GM18505 (cell line): ENCODE measurements at regions not wholly inside any gene's neighbourhood (a gene's known extent, or its start where the extent isn't known, plus 50 kb on each side); places are given as distances from the start of the nearest gene placed in this dataset.

Experiments used
- ATAC-seq: cut with Tn5 transposase; IDR thresholded peaks from one replicate; pipeline ENCODE4 v1.9.1; 2021; ENCODE audit not compliant: unreplicated experiment
- POLR2A ChIP-seq: IDR thresholded peaks from 4 replicates; pipeline ENCODE4 v1.6.1; 2011; ENCODE audit warnings: borderline replicate concordance; ENCODE audit not compliant: insufficient read depth, insufficient read length; ENCODE audit errors: extremely low read depth

DNA sequence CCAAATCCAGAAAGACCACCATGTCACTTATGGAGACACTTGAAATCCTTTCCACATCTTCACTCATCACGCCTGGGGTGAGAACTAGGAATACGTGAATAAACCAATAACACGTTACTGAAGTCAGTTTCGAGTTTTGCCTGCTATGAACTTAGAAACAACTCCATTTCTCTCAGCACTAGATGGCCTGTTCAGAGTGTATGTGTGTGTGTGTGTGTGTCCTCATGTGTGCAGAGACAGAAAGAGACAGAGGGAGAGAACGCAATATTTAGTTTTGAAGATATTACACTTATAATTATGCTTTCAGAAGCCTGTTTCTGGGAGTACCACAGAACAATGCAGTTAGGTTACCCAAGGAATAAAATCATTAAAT, 81.2 kb upstream of the CCN6 start:
- no peak for TF ChIP-seq POLR2A
- no peak for ATAC-seq

DNA sequence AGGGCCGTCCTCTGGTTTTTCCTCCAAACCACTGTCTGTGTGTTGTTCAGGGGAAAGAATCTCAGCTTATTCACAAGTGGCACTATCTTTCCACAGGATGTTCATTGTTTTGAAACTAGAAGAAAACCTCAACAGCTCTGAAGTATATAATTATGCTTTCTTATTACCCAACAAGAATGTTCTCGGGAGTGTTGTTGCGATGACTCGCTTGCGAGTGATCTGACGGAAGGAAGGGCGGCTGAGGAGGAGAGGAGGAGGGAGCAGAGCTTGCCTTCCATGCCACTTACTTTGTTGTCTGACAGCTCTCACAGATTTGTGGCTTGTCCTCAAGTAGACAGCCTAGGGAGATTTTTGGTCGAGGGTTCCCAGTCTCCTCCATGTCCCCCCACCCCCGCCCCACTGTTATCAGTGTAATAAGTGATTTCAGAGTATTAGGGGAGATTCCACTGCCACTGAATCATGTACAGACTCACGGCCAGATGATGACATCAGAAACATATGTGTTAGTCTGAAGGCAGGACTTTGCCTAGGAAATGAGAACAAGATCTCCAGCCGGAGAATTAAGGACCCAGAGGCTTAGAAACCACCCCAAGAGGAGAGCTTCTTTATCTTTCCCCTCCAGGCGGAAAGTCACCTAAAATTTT, 80.7 kb upstream of the CCN6 start:
- ATAC-seq = no peak
- no peak for TF ChIP-seq POLR2A

DNA sequence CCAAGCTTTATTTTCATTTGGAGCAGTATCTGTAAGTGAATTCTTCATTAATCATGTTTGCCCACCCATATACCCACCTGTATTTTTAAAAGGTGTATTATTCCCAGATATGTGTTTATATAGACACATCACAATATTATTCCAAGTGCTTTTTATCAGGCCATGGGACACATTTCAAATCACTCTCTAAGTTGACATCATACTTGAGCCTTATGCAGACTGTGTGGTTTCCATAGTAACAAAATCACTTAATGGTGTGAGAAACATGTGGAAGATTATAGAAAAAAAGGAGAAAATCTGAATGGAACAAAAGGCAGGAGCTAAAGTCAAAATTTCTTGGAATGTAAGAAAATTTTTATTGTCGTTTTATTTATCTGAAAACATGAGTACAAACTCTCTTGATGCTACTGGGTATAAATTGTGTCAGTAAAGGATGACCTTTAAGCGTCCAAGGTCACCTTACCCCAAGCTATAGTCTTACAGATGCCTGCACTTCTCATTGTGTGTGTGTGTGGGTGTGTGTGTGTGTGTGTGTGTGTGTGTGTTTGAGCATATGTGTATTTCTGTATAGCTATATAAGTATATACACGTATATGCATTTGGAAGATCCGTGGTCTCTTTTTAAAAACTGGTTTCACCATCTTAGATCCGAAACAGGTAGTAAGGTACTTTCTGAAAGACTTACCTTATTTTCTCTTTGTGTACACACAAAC, 79.8 kb upstream of the CCN6 start:
- TF ChIP-seq POLR2A = no peak
- no peak for ATAC-seq

DNA sequence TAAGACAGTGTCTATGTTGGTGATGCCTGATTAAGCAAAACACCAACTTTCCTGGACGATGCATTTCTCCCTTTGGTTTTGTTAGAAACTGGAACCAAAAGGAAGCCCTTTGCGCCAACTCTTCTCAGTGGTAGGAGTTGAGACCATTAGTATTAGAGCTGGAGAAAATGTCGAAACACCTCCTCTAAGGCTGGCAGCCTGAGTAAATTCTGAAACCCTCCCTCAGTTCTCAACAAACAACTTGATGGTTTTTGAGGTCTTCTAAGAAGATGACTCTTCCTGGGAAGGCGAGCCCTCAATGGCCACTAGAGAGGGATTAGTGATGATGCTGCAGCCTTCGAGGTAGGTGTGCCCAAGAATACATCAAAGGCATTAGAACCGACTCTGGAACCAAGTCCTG, 78.4 kb upstream of the CCN6 start:
- no peak for TF ChIP-seq POLR2A
- ATAC-seq = no peak

DNA sequence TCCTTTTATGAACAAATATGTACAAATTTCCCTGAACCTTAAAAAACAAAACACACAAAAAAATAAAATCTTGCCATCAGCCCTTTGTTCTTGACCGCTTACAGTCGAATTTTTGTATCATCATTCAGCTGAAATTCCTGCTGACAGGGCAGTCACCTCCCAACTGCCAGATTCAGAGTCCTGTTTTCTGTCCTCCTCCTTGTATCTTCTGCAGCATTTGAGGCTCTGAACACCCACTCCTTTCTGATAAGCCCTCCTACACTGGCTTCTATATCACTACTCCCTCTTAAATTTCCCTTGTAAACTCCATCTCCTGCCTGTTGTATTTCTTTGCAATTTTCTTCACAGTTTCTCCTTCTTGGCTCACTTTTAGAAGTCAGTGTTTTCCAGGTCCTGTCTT, 77.8 kb upstream of the CCN6 start:
- no peak for TF ChIP-seq POLR2A
- no peak for ATAC-seq

DNA sequence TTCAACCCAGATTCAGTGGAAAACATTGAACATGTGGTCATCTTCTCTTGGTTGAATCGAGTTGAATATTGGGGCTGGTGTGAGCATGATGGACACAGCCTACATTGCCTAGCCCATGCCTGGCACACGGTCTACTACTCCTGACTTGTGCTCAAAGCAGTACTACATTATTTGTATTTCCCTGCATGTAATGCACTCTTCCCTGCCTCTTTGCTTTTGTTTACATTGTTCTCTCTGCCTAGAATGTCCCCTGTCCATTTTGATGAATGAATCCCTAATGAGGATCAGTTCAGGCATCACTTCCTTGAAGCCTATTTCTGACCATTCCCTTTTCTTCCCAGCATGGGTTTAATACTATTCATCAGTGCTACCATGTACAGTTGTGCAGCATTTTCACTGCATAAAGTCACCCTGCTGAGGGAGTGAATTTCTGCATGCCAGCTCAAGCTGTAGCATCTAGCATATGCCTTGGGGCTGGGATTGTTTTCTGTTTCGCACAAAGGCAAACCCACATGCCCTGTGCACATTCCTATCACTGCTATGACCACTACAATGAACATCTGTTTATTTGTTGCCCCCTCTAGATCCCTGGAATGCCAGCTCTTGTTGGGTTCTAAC, 75.3 kb upstream of the CCN6 start:
- ATAC-seq = no peak
- TF ChIP-seq POLR2A = no peak

DNA sequence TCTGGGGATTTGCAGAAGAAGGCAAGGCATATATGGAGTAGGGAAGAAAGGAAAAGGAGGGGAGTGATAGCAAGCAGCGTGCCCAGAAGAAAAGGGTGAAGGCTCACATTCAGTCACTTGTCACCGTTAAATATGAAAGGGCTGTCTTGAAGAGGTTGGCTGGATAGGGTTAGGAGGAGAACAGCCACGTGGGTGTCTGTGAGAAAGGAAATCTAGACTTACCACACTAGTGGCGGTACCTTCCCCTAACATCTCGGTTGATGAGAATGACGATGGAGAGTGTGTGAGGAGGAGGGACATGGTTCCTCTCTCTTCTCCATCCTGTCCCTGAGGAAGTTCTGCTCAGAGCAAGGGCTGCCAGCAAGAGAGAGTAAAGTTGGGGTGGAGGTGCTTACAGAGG, 74.3 kb upstream of the CCN6 start:
- no peak for TF ChIP-seq POLR2A
- ATAC-seq = no peak

DNA sequence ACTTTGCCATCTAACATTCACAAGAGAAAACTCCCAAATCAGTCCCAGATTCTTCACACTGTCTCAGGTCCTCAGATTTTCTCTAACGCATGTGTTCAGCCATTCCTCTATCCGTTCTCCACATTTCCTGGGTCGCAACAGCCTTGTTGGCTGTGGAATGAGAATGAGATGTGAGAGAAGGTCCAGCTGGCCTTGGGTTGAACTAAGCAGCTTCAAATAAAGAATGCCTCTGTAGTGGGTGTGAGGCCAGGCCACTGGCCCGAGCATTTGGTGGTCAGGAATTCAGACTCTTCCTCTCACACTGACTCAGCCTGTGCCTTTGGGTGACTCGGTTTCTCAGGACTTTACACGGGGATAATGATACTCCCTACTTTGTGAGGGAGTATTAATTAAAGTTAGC, 73.8 kb upstream of the CCN6 start:
- no peak for TF ChIP-seq POLR2A
- no peak for ATAC-seq

DNA sequence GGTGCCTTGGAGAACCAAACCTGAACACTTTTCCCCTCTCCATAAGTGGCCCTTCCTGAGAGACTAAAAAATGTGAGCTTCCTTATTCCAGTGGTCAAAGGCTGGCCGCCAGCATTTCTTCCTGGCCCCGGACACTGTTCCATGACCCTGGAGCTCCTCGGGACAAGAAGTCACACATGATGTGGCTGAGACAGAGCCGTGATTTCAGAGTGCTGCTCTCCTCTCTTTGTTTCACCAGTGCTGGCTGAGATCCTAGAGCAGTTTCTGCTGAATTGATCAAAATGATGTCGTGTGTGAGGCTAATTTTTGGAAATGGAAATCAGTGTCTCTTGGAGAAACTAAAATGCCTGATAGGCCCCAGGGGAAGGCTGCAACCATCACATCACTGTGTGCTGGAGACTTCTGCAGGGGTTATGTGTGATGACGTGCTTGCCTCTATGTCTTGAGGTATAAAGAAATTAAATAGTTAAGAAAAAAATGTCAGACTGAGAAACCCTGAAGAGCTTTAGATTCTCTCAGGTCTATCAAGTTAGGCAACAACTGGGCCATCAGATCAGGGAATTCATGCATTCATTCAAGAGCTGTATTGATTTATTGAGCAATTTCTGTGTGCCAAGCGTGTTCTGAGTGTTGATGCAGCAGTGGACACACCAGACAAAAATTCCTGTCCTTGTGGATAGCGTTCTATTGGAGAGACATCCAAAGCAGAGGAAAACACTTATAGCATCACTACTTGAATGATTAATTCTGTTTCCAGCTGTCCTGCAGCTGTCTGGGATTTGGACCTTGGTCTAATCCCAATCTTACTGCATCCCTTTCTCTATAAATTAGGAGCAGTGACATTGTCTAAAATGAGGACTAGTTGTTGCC, 72.7 kb upstream of the CCN6 start:
- no peak for TF ChIP-seq POLR2A
- ATAC-seq = no peak

DNA sequence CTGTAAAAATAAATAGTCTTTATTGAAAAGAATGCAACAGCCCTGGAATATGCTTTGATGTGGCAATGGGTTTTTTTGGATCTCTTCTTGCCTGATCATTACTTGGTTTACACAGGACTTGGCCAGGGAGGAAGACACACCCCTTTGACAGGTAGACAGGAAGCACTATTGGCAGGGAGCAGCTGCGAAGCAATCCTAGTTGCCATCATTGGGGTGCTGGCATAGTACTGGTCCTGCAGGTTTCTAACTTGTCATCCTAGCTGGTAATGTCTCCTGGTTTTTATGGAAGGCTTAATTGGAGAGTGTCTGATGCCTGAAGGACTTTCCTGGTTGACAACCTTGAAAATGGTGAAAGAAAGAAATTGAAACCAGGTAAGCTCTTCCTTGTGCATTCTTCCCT, 71.2 kb upstream of the CCN6 start:
- ATAC-seq = no peak
- no peak for TF ChIP-seq POLR2A

DNA sequence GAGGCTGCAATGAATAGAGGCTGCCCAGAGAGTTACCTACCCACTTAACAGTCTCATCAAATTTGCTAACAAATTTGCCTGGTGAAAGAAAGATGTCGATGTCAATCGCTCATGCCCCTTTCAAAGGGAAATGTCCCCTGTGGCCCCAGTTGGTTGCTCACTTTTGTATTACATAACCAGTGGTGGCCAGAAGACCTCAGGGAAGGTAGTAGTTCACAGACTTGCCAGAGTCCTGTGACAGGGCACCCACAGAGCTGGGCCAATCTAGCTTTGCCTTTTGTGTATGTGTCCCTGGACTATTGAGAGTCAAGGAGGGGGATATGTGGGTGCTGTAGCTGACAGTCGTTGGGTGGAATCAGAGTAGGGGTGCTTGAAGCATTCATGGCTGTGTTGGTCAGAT, 70.7 kb upstream of the CCN6 start:
- ATAC-seq = no peak
- no peak for TF ChIP-seq POLR2A

DNA sequence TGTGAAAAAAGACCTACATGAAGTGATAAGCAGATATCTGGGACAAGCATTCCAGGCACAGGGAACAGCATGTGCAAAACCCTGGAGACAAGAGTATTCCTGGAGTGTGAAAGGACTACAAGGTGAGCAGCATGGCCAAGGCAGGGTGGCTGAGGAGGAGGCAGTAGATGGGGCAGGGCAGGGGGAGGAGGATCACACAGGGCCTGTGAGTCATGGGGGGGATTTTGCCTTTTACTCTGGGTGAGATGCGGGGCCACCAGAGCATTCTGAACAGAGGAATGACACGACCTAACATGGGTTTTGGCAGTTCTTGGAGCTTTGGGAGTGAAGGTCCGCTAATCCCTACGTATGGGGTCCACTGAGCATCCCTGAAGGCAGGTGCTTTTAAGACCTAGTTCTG, 69.8 kb upstream of the CCN6 start:
- no peak for ATAC-seq
- no peak for TF ChIP-seq POLR2A

DNA sequence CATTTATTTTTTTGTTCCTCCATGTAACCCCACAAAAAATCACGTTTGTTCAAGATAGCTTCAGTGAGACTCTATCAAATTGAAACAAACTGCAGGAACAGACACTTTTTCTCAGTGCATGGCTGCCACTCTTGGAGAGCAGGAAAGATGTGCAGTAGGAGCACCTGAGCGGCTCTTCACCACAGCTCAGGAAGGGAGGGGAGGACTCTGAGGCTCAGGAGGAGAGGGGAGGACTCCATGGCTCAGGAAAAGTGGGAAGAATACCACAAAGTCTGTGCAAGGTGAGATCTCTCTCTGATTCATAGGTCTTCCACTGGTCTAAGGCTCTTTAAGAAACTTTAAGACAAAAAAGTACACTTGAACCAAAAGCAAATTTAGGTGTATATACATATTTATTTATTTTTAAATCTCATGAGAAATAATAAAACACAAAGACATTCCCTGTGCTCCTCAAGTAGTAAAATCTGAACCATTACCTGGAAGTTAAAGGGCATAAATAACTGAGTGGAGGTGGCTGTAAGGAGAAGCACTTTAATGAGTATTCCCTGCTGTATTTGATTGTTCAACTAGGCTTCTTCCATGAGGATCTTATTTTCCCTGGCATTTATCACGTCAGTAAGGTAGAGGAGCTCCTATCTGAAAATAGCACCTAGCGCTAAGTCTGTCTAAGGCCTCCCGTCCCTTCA, 69.2 kb upstream of the CCN6 start:
- no peak for ATAC-seq
- no peak for TF ChIP-seq POLR2A
